Epithelial cell of esophagus (primary cell): ENCODE measurements at regions not wholly inside any gene's neighbourhood (a gene's known extent, or its start where the extent isn't known, plus 50 kb on each side); places are given as distances from the start of the nearest gene placed in this dataset.
"Not testable (repeated sequence)": the region's sequence is repeated elsewhere in the genome, so short reads cannot be mapped to it uniquely, and the experiment has no call there.

Source experiments
- DNase-seq: peaks from one replicate; pipeline ENCODE4 v3.0.0; 2010; ENCODE audit warnings: low read depth
- H3K4me3 ChIP-seq: 2 replicates; pipeline ENCODE4 v1.5.1; 2011; ENCODE audit warnings: mild to moderate bottlenecking, low read length, control low read depth
- CTCF ChIP-seq: IDR thresholded peaks from 2 replicates; pipeline ENCODE4 v1.5.1; 2011; ENCODE audit warnings: low read depth, mild to moderate bottlenecking, low read length, control low read depth, inconsistent platforms; ENCODE audit not compliant: insufficient read depth; ENCODE audit errors: missing control alignments

GRCh38 chr16:88197481-88198456 is 185.0 kb upstream of the ZNF469 start:
- TF ChIP-seq CTCF: no peak
- H3K4me3 ChIP-seq: no peak overlapping the region
- no peak for DNase-seq

GRCh38 chr16:88198457-88199295 is 184.1 kb upstream of the ZNF469 start:
- not testable (repeated sequence) for DNase-seq, H3K4me3 ChIP-seq

- H3K4me3 ChIP-seq, DNase-seq: not testable (repeated sequence)
Observed at GRCh38 chr16:88199296-88200153, 183.2 kb upstream of the ZNF469 start.

- DNase-seq, H3K4me3 ChIP-seq: not testable (repeated sequence)
Observed at GRCh38 chr16:88200154-88200895, 182.4 kb upstream of the ZNF469 start.

GRCh38 chr16:88200896-88201185 is 181.9 kb upstream of the ZNF469 start:
- H3K4me3 ChIP-seq: no peak overlapping the region
- no peak for DNase-seq
- no peak for TF ChIP-seq CTCF

GRCh38 chr16:88201611-88202010 is 181.1 kb upstream of the ZNF469 start:
- DNase-seq, H3K4me3 ChIP-seq: not testable (repeated sequence)

GRCh38 chr16:88202207-88202745 is 180.5 kb upstream of the ZNF469 start:
- no peak overlapping the region for H3K4me3 ChIP-seq
- no peak for DNase-seq
- TF ChIP-seq CTCF: no peak

GRCh38 chr16:88202856-88203681 is 179.7 kb upstream of the ZNF469 start:
- DNase-seq: not testable (repeated sequence)

GRCh38 chr16:88204131-88205110 is 178.3 kb upstream of the ZNF469 start:
- H3K4me3 ChIP-seq, DNase-seq: not testable (repeated sequence)

More at GRCh38 chr16:88202856-88203681, 179.7 kb upstream of the ZNF469 start:
- H3K4me3 ChIP-seq: not testable (repeated sequence)

GRCh38 chr16:88205482-88205881 is 177.3 kb upstream of the ZNF469 start:
- H3K4me3 ChIP-seq, DNase-seq: not testable (repeated sequence)

- not testable (repeated sequence) for DNase-seq, H3K4me3 ChIP-seq
Observed at GRCh38 chr16:88206006-88206405, 176.8 kb upstream of the ZNF469 start.

GRCh38 chr16:88206516-88206915 is 176.2 kb upstream of the ZNF469 start:
- not testable (repeated sequence) for H3K4me3 ChIP-seq, DNase-seq
